Sigmoid colon (tissue), 6 donors: ENCODE measurements at regions not wholly inside any gene's neighbourhood (a gene's known extent, or its start where the extent isn't known, plus 50 kb on each side); places are given as distances from the start of the nearest gene placed in this dataset.

Source experiments
- DNase-seq: peaks from one replicate; pipeline ENCODE4 v3.0.0-alpha.2; 2019
- H3K27ac ChIP-seq, 4 donors: fragments of 200-600 bp; sonication (generic); one replicate each; pipeline ENCODE4 v1.5.1; 2016 to 2019; ENCODE audit warnings: mild to moderate bottlenecking in 1 of 4
- H3K27me3 ChIP-seq, 3 donors: fragments of 200-600 bp; sonication (generic); one replicate each; pipeline ENCODE4 v1.5.1; 2019; ENCODE audit warnings: mild to moderate bottlenecking in 1 of 3
- H3K36me3 ChIP-seq, 4 donors: fragments of 200-600 bp; sonication (generic); one replicate each; pipeline ENCODE4 v1.5.1; 2016 to 2019
- H3K4me1 ChIP-seq, 4 donors: fragments of 200-600 bp; sonication (generic); one replicate each; pipeline ENCODE4 v1.5.1; 2017 to 2019
- H3K4me3 ChIP-seq, 4 donors: fragments of 200-600 bp; sonication (generic); one replicate each; pipeline ENCODE4 v1.5.1; 2017 to 2019; ENCODE audit warnings: mild to moderate bottlenecking in 2 of 4, moderate library complexity in 1 of 4
- H3K9me3 ChIP-seq, 4 donors: fragments of 200-600 bp in 3 of 4; sonication (generic) in 3 of 4; one replicate each; pipeline versions ENCODE4 v1.5.1 to v1.6.1; 2013 to 2019
- EP300 ChIP-seq, 4 donors: sonication (generic); formaldehyde crosslinking; IDR thresholded peaks; one replicate each; pipeline ENCODE4 v1.6.1; 2017; ENCODE audit warnings: antibody characterized with exemption in 4 of 4
- POLR2A ChIP-seq, 2 donors: fragments of 450-650 bp; IDR thresholded peaks; one replicate each; pipeline ENCODE4 v1.6.1; 2016; ENCODE audit warnings: antibody characterized with exemption in 2 of 2, mild to moderate bottlenecking in 2 of 2, moderate library complexity in 2 of 2
- POLR2AphosphoS5 ChIP-seq, 4 donors: sonication (generic); formaldehyde crosslinking; IDR thresholded peaks; one replicate each; pipeline ENCODE4 v1.6.1; 2017; ENCODE audit warnings: antibody characterized with exemption in 4 of 4
- WGBS, 2 donors: extraction: QIAGEN DNeasy Blood & Tissue Kit; methylation state at CpG; one replicate each; pipeline ENCODE4 v1.1.7; 2013; 5-methylcytosine and 5-hydroxymethylcytosine counted together
- intact Hi-C: fragments of 100-400 bp; cut with DNase I; formaldehyde crosslinking; loops from one replicate; pipeline ENCODE4 v1.15.1; 2023
- TF ChIP-seq, protein P1 (sequence below), 4 experiments: fragments of 450-650 bp in 3 of 4; fragments of 200-600 bp in 1 of 4; IDR thresholded peaks; one replicate each; pipeline ENCODE4 v1.5.1; 2016 to 2019; ENCODE audit warnings: antibody characterized with exemption in 4 of 4, mild to moderate bottlenecking in 3 of 4, moderate library complexity in 2 of 4
- donor health status: healthy with polysubstance abuse.
- donor health status: healthy.

DNA sequence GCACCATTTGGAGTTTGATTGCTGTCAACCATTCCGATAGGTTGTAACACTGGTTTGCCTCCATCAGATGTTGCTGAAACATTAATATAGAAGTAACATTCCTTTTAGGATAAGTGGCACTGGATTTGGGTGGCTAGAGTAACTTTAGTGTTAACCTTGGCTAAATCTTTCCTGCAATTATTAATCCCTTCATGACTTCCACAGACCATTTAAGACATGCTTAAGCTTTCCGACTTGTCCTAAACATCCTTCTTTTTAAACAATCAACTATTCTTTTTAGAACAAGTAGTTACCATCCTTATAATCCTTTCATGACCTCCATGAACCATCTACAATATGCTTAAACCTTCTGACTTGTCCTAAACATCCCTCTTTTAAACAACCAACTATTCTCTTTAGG, 465.5 kb downstream of the DCDC2C start:
- H3K9me3 ChIP-seq: peaks cover 0 to 7% (median 3%) of the 10 kb centered on the region in 4 donors
- intact Hi-C loops: no loop called here
- no peak for DNase-seq

DNA sequence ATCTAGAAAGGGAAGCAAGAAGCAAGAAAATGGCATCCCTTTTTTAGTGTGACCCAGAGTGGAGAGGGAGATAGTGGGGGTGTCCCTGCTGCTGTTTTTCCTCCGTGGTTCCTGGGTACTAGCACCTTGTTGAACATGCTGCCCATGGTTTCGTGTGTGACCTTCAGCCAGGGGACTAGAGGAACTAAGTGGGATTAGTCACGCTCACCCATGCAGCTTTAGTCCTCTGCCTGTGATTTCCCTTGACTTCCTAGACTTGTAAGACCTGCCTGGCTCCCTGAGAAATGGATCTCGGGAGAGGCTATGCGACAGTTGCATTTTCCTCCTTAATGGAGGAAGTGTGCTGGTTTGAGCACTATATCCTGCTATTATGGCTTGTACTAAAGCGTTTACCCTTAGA, 471.4 kb downstream of the DCDC2C start:
- TF ChIP-seq POLR2AphosphoS5 (IDR thresholded peaks at IDR 0.05) (no peak), EP300 (IDR thresholded peaks at IDR 0.05) (no peak), POLR2A (IDR thresholded peaks at IDR 0.05) (no peak)
- TF ChIP-seq, protein P1, sequence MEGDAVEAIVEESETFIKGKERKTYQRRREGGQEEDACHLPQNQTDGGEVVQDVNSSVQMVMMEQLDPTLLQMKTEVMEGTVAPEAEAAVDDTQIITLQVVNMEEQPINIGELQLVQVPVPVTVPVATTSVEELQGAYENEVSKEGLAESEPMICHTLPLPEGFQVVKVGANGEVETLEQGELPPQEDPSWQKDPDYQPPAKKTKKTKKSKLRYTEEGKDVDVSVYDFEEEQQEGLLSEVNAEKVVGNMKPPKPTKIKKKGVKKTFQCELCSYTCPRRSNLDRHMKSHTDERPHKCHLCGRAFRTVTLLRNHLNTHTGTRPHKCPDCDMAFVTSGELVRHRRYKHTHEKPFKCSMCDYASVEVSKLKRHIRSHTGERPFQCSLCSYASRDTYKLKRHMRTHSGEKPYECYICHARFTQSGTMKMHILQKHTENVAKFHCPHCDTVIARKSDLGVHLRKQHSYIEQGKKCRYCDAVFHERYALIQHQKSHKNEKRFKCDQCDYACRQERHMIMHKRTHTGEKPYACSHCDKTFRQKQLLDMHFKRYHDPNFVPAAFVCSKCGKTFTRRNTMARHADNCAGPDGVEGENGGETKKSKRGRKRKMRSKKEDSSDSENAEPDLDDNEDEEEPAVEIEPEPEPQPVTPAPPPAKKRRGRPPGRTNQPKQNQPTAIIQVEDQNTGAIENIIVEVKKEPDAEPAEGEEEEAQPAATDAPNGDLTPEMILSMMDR (IDR thresholded peaks at IDR 0.05): no peak
- no peak overlapping the region for H3K4me3 ChIP-seq
- H3K9me3 ChIP-seq: peaks cover 0 to 30% (median 14%) of the 10 kb centered on the region in 4 donors
- no peak overlapping the region for H3K27ac ChIP-seq
- H3K27me3 ChIP-seq: no peaks in the 10 kb centered on the region
- DNase-seq: no peak
- intact Hi-C loops: no loop called here
- no peaks in the 10 kb centered on the region for H3K36me3 ChIP-seq
- WGBS, 2 donors: 74 to 79% methylated on average over 6 of the region's 6 CpGs
- H3K4me1 ChIP-seq: no peaks in the 10 kb centered on the region

More for the DNA sequence above, 465.5 kb downstream of the DCDC2C start:
- Histone ChIP-seq H3K4me3 (no peak overlapping the region), H3K27ac (no peak overlapping the region), H3K27me3 (no peaks in the 10 kb centered on the region), H3K36me3 (no peaks in the 10 kb centered on the region), H3K4me1 (no peaks in the 10 kb centered on the region)
- TF ChIP-seq POLR2AphosphoS5 (IDR thresholded peaks at IDR 0.05) (no peak), EP300 (IDR thresholded peaks at IDR 0.05) (no peak), POLR2A (IDR thresholded peaks at IDR 0.05) (no peak)
- TF ChIP-seq, protein P1 (IDR thresholded peaks at IDR 0.05): no peak
- 89 to 95% methylated on average over 2 of the region's 2 CpGs for WGBS, 2 donors

DNA sequence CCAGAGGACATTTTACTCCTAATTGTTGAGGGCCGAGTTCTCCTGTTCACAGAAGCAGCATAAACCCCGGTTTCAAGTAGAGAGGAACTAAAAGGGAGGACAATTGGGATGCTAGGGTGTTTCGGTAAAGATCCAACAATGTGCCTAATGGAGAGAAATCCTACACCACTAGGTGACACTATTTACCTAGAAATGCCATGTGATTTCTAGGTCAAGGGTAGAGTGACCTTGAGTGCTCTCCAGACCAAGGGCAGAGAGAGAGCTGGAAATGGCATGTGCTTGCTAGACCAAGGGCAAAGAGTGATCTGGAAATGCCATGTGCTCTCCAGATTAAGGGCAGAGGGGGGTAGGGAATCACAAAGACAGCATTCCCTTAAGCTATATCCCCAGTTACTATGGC, 472.0 kb downstream of the DCDC2C start:
- Histone ChIP-seq H3K4me1 (no peaks in the 10 kb centered on the region), H3K36me3 (no peaks in the 10 kb centered on the region), H3K27me3 (no peaks in the 10 kb centered on the region), H3K4me3 (no peak overlapping the region), H3K9me3 (peaks cover 0 to 30% (median 14%) of the 10 kb centered on the region in 4 donors), H3K27ac (no peak overlapping the region)
- no peak for DNase-seq
- 82 to 83% methylated on average over 3 of the region's 3 CpGs for WGBS, 2 donors
- intact Hi-C loops: no loop called here
- TF ChIP-seq EP300 (IDR thresholded peaks at IDR 0.05) (no peak), POLR2A (IDR thresholded peaks at IDR 0.05) (no peak), POLR2AphosphoS5 (IDR thresholded peaks at IDR 0.05) (no peak)
- TF ChIP-seq, protein P1 (IDR thresholded peaks at IDR 0.05): no peak

DNA sequence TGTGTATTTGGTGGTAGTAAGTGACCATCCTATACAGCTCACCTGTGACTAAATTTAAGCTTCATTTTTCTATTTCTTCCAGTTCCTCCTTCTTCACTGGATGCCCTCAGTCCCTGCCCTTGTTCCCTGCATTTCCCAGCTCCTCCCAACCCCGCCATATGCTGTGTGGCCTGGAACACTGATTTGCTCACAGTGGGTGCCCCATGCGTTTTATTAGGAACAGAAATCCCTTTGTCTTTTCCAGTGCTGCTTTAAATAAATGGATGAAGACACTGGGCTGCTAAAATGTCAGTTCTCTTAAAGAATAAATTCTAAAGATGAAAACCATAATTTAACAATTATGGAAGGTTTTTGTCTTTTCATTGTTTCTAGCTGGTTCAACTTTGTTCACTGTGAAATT, 477.3 kb downstream of the DCDC2C start:
- intact Hi-C loops: no loop called here
- no peaks in the 10 kb centered on the region for H3K36me3 ChIP-seq
- no peaks in the 10 kb centered on the region for H3K27me3 ChIP-seq
- H3K9me3 ChIP-seq: peaks cover 0 to 9% (median 0%) of the 10 kb centered on the region in 4 donors
- no peak overlapping the region for H3K27ac ChIP-seq
- WGBS, 2 donors: 67 to 76% methylated on average over 2 of the region's 2 CpGs
- TF ChIP-seq POLR2AphosphoS5 (IDR thresholded peaks at IDR 0.05): no peak
- no peak for TF ChIP-seq EP300 (IDR thresholded peaks at IDR 0.05)
- TF ChIP-seq, protein P1 (IDR thresholded peaks at IDR 0.05): no peak
- no peak for TF ChIP-seq POLR2A (IDR thresholded peaks at IDR 0.05)
- H3K4me1 ChIP-seq: no peaks in the 10 kb centered on the region
- DNase-seq: no peak
- no peak overlapping the region for H3K4me3 ChIP-seq

DNA sequence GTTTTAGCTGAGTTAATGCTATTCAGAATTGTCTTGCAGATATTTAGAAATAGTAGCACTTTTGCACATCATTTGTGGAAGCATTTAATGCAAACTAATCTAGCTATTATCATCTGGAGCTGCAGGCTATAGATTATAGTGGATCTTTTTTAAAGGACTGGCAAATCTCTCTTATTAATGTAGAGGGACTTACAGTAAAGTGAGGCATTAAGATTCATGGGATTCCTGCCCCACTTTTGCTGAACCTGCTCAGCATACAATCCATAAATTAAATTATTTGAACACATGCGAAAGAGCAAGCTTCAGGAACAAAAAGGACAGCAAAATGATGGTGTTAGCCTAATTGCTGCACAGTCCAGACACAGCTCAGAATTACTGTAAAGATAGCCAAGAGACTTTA, 477.7 kb downstream of the DCDC2C start:
- Histone ChIP-seq H3K27ac (no peak overlapping the region), H3K36me3 (no peaks in the 10 kb centered on the region), H3K4me3 (no peak overlapping the region), H3K27me3 (no peaks in the 10 kb centered on the region), H3K9me3 (peaks cover 0 to 6% (median 0%) of the 10 kb centered on the region in 4 donors), H3K4me1 (no peaks in the 10 kb centered on the region)
- 81 to 92% methylated on average over 1 of the region's 1 CpG for WGBS, 2 donors
- TF ChIP-seq POLR2AphosphoS5 (IDR thresholded peaks at IDR 0.05) (no peak), POLR2A (IDR thresholded peaks at IDR 0.05) (no peak), EP300 (IDR thresholded peaks at IDR 0.05) (no peak)
- TF ChIP-seq, protein P1 (IDR thresholded peaks at IDR 0.05): no peak
- DNase-seq: no peak
- intact Hi-C loops: no loop called here
